SH-SY5Y (cell line): ENCODE measurements at regions not wholly inside any gene's neighbourhood (a gene's known extent, or its start where the extent isn't known, plus 50 kb on each side); places are given as distances from the start of the nearest gene placed in this dataset.

Experiments
- GATA2 ChIP-seq: IDR thresholded peaks from 2 replicates; pipeline ENCODE4 v1.6.1; 2011; ENCODE audit warnings: mild to moderate bottlenecking, low read depth, low read length
- GATA3 ChIP-seq: IDR thresholded peaks from 2 replicates; pipeline ENCODE4 v1.6.1; 2011; ENCODE audit warnings: low read depth, mild to moderate bottlenecking, low read length, moderate library complexity

DNA sequence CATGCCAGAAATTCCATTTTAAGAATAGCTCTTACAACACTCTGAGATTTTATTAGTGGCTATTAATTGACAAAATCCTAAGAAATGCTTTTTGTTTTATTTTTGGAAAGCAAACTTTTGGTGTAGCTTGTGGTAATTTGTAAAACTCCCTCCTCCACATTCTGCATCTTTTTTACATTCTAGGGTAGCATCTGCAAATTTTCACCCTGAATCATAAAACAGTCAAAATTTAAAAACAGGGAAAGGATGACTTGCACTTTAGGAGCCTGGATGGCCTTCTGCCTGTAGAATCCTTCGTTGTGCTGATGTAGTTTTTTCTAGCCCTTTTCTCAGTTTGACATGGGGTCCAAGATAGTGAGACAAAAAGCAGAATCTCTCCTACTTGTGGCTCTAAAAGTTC lies 316.1 kb downstream of the ADRA2A start:
- TF ChIP-seq GATA3 (no peak), GATA2 (no peak)

DNA sequence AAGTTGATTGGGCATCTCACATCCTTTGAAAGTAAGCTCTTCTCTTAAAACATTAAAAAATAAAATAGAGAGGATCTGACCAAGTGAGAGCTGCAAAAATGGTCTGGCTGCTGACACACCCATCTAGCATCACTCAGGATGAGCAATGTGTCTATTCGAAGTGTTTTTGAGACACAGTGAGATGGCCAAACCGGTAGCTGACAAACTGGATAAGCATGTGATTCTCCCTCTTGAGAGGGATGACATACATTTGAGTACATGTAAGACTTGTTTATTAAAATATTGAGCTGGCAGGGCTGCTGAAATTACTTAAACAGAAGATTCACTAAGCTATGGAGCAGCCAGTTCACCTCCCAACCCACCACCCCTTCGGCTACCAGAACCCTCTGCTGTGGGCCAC lies 333.9 kb downstream of the ADRA2A start:
- TF ChIP-seq GATA2 = no peak
- no peak for TF ChIP-seq GATA3

DNA sequence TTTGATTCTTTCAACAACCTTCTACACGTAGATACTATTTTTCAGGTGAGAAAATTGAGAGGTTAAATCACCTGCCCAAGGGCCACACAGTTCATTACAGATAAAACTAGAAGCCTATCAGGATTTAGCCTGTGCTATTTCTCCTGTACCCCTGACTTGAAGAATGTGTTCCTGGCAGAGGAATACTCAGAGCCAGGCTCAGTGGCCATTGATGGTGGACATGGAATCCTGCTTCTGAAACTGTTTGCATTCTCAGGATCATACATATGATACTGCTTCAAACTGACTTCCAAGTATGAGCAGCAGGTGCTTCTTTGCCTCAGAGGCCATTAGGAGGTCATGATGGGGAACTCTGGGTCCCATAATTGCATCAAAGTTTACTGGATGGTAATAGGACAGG lies 348.6 kb downstream of the ADRA2A start:
- TF ChIP-seq GATA2 = no peak
- no peak for TF ChIP-seq GATA3

DNA sequence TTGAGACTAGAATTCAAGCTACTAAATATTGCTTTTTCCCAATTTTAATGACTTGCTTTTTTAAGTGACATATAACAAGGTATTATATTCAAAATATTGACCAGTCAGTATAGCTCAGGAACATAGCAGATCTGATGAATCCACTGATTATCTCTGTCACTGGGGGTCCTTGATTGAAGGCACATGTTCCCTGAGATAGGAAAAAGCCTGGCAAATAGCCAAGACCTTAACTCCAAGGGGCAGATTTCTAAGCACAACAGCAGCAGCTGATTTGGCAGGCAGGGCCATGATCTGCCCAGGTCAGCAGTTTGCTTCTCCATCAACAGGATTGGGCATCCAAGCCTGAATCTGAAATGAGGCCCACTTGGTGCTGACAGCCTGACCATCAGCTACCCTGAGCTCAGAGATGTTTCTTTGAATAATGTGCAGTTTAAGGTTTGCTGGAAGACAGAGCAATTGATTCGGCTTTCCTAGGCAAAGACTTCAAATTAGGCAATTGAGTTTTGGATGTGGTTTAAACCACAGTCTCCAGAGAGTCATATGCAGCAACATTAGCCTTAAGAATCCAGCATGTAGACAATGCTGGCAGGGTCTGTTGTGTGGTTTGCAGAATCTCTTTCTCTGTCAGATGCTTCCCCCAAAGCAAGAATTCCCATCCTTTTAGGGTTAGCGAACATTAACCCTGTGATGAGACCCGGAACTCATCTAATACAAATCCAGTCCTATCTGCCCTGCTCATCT lies 352.6 kb downstream of the ADRA2A start:
- TF ChIP-seq GATA2 = peak; percentile 52
- TF ChIP-seq GATA3 = 0 out of 2 replicates have a peak, but pooled peaks have one; percentile 43

DNA sequence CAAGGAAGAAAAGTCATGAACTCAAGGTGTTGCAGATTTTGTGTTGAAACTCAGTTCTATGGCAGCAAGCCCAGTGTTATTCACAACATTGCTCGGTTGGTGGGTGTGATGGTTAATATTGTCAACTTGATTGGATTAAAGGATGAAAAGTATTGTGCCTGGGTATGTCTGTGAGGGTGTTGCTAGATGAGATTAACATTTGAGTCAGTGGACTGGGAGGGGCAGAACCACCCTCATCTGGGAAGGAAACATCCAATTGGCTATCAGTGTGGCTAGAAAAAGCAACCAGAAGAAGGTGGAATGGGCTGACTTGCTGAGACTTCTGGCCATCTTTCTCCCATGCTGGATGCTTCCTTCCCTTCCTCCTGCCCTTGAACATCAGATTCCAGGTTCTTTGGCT lies 353.2 kb downstream of the ADRA2A start:
- no peak for TF ChIP-seq GATA3
- TF ChIP-seq GATA2 = no peak

DNA sequence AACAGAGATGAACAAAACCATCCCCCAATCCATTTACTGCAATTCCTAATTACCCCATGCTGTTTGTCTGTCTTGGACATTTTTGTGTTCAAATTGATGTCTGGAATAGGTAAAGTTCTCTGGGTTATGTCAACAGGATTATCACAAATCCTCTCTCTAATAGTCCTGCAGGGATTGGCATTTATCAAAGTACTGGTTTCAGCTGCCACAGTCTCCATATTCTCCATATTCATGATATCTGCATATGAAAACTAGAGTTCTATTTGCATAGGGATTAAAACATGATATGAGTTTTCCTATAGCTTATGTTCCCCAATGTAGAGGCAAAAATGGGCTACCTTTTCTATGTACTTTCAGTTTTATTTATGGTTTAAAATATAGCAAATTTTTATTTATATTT lies 355.8 kb downstream of the ADRA2A start:
- TF ChIP-seq GATA2 = no peak
- no peak for TF ChIP-seq GATA3

DNA sequence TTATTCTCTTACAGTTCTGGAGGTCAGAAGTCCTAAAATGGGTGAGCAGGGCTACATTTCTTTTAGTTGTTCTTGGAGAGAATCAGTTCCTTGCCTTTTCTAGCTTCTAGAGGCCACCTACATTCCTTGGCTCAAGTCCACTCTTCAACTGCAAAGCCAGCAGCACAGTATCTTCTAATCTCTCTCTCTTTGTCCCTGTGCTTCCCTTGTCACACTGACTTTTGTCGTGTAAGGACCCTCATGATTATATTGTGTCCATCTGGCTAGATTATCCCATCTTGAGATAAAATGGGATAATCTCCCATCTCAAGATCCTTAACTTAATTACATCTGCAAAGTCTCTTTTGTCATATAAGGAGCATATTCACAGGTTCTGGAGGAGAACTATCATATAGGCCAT lies 359.0 kb downstream of the ADRA2A start:
- TF ChIP-seq GATA3 (no peak), GATA2 (0 out of 2 replicates have a peak, but pooled peaks have one; percentile 6)

DNA sequence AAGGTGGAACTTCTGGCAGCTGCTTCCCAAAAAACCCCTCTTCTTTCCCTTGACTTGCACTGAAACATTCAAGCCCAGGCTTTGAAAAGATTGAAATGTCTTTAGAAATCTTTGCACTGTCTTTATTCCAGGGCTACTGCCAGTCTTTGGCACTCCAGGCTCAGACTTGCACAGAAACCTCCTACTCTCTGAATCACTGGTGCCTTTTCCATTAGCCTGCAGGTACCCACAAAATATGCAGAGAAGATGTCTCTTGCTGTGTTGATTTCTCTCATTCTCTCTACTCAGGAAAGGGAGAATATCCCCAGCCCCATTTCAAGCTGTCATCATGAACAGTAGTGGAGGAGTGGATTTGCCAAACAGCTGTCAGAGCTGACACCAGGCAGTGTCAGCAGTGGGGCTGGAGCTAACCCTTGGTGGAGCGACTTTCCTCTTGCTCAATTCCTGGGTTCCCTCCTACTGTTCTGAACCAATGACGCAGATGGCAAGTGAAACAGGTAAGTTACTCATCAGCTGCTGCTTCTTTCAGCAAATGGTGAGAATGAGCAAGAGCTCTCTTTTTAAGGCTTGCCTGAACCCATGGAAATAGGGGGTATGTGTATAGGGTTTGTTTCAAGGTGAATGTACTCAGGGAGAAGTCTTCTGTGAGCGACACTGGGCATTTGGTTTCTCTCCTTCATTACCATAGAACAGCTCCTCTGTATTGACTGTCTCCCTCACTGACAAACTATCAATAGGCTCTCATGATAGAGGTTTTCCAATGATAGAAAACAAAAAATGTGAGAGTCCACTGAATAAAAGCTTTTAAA lies 362.4 kb downstream of the ADRA2A start:
- TF ChIP-seq GATA3 = no peak
- TF ChIP-seq GATA2 = no peak

DNA sequence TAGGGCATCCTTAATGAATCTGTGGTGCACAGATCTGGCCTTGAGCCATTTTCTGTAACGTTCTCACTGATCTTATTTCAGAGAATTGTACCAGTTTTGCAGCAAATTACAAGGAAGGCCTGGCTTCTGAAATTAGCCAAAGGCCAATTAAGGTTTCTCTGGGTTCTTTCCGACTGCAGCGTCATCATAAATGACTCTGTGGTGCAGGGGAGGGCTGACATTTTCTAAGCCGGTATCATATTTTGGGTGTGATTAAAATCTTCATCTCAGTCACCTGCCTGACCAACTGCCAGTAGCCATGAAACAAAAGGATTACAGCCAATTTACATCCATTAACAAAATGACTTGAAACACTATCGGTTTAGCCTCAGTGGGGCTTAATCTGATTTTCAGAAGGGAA lies 363.7 kb downstream of the ADRA2A start:
- TF ChIP-seq GATA3 (peak; percentile 42; the same call in 1 of the 2 replicates), GATA2 (peak; percentile 67)

DNA sequence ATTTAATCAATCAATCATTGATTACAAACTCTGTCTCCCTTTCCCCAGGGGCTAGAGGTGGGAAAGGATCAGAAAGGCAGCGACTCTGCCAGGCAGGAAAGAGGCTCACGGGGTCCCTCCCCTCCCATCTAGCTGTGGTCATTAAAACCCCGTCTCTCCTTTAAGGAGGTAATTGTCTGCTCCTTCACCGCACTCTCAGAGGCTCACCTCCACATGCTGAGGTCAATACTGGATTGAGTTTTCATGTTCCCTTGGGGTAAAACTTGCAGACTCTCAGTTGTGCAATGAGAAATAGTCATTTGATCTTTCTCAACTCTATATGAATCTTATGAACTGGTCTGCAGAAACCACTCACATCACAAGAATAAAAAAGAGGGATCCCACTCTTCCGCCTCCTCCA lies 368.8 kb downstream of the ADRA2A start:
- TF ChIP-seq GATA2 (no peak), GATA3 (no peak)

DNA sequence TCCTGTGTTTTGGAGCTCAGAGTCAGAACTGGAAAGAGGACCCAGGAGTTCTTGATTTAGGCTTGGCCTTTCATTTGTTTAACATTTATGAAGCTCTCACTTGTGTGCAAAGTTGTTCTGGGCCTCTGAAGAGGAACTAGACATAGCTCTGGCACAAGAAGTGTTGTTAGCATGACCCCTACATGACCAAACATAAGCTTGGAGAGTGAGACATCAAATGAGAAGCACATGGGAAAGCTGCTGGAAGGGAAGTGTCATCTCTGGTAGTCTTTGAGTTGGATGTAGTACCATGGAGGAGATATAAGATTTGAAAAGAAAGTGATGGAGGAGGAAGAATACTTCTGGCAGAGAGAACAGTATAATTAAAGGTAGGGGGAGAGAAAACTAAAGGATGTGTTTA lies 370.1 kb downstream of the ADRA2A start:
- TF ChIP-seq GATA2 (no peak), GATA3 (no peak)

DNA sequence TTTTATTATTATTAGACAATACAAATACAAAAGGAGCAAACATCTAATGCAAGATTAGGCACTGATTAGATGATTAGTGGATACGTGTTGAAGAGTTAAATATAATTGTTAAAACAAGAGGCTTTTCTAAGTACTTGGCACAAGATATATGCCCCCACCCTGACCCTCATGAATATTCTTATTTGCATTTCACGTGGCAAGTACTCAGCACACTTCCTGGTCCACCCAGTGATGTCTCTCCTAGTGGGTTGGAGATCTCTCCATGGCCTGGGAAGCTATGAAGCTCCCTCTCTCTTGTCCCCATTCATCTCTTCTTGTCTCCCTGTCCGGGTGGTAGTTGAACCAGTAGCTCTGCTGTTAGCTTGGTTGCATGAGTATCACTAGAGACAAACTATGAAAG lies 375.3 kb downstream of the ADRA2A start:
- TF ChIP-seq GATA2 = no peak
- no peak for TF ChIP-seq GATA3

DNA sequence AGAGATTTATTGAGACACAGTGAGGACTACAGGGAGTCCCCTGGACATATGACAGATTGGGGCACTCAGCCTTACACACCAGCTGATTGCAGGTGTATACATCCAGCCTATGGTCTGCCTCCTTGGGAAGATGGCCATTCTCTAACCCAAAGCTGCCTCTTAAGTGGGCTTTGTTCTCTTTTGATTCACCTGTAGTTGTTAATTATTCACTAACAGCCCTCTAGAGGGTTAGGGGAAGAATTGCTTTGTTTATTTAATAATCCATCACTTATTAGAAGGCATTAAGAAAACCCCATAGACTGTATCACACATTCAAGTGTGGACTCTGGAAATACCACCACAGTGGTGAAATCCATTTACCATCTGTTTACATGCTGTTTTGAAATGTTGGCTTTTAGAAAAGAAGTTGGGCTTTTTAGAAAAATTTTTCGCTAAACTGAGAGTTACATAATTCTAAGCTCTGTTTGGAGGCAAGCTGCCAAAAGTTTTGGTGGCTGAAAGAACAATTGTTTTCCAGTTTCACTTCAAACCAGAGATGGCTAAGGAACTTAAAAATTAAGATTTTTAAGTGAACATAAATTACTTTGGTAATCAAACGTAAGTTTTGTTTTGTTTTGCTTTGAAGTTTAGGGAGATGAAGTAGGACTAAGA lies 379.1 kb downstream of the ADRA2A start:
- no peak for TF ChIP-seq GATA3
- no peak for TF ChIP-seq GATA2

DNA sequence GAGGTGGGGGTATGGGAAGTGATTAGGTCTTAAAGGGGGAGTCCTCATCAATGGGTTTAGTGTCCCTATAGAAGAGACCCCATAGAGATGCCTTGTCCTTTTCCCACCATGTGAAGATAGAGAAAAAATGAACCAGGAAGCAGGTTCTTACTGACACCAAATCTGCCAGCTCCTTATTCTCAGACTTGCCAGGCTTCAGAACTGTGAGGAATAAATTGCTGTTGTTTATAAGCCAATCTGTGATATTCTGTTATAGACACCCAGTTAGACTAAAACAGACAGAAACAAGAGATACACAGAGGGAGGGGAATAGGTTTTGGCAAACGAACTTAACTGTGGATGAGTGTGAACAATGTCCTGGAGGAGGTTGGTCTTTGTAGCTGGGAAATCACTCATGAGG lies 381.4 kb downstream of the ADRA2A start:
- TF ChIP-seq GATA2 (no peak), GATA3 (no peak)
